MM.1S (cell line): ENCODE measurements at regions not wholly inside any gene's neighbourhood (a gene's known extent, or its start where the extent isn't known, plus 50 kb on each side); places are given as distances from the start of the nearest gene placed in this dataset.

ENCODE experiments used
- CTCF ChIP-seq: fragments of 300-600 bp; sonication (generic); IDR thresholded peaks from 2 replicates; pipeline ENCODE4 v1.5.1; 2016; ENCODE audit warnings: antibody characterized with exemption, low read length, mixed read lengths
- EZH2 ChIP-seq: fragments of 300-600 bp; sonication (generic); optimal IDR thresholded peaks from 2 replicates; pipeline ENCODE3; 2017; ENCODE audit warnings: low read depth, mild to moderate bottlenecking, antibody characterized with exemption, low read length, mixed read lengths
- EZH2phosphoT487 ChIP-seq: fragments of 300-600 bp; sonication (generic); IDR thresholded peaks from 2 replicates; pipeline ENCODE4 v1.6.1; 2018; ENCODE audit warnings: antibody characterized with exemption, low read length

- TF ChIP-seq CTCF (no peak), EZH2phosphoT487 (no peak), EZH2 (no peak)
Measured at GRCh38 chr18:44393406-44393805, 287.3 kb upstream of the SETBP1 start.
